ENCODE measurements at regions not wholly inside any gene's neighbourhood (a gene's known extent, or its start where the extent isn't known, plus 50 kb on each side); places are given as distances from the start of the nearest gene placed in this dataset.

GRCh38 chr14:98297567-98297966 is 974.4 kb downstream of the BCL11B start:
- Mint-ChIP-seq H3K27me3 (ENCODE audit: insufficient read depth) (no peaks in the 10 kb centered on the region), H3K27ac (no peak overlapping the region), H3K36me3 (ENCODE audit: low read depth) (peaks cover 1% of the 10 kb centered on the region), H3K4me1 (ENCODE audit: low read depth) (no peaks in the 10 kb centered on the region), H3K9me3 (peaks cover 3% of the 10 kb centered on the region), H3K4me3 (no peak overlapping the region)
- intact Hi-C loops (cut with micrococcal nuclease): no loop called here
- no peak for DNase-seq (ENCODE audit: low spot score)

- H3K36me3 Mint-ChIP-seq (ENCODE audit: low read depth): peaks cover 1% of the 10 kb centered on the region
- intact Hi-C loops (cut with micrococcal nuclease): no loop called here
- no peak for DNase-seq (ENCODE audit: low spot score)
- no peak overlapping the region for H3K27ac Mint-ChIP-seq
- no peaks in the 10 kb centered on the region for H3K4me1 Mint-ChIP-seq (ENCODE audit: low read depth)
- no peak overlapping the region for H3K4me3 Mint-ChIP-seq
- H3K9me3 Mint-ChIP-seq: peaks cover 3% of the 10 kb centered on the region
- H3K27me3 Mint-ChIP-seq (ENCODE audit: insufficient read depth): no peaks in the 10 kb centered on the region
Observed at GRCh38 chr14:98298481-98299244, 973.3 kb downstream of the BCL11B start.

DNA sequence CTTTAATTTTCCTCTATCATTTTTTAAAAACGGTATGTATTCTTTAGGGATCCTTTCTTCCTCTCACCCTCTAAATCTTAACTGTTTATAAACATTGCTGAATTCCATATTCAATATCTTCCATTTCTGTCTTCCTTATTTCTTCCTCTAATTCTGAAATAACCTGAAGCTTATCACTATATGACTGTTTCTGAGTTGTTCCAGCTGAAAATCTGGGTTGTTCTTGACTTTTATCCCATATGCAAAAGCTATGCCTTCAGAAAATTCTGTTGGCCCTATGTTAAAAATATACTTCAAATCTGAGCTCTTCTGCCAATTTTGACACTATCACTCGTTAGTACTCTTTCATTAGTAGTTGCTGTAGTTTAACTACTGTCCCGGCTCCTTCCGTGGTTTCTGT is 970.3 kb downstream of the BCL11B start:
- H3K9me3 Mint-ChIP-seq: peaks cover 3% of the 10 kb centered on the region
- H3K4me3 Mint-ChIP-seq: no peak overlapping the region
- H3K27ac Mint-ChIP-seq: no peak overlapping the region
- H3K27me3 Mint-ChIP-seq (ENCODE audit: insufficient read depth): no peaks in the 10 kb centered on the region
- DNase-seq (ENCODE audit: low spot score): no peak
- intact Hi-C loops (cut with micrococcal nuclease): no loop called here
- H3K4me1 Mint-ChIP-seq (ENCODE audit: low read depth): no peaks in the 10 kb centered on the region
- H3K36me3 Mint-ChIP-seq (ENCODE audit: low read depth): peaks cover 4% of the 10 kb centered on the region

DNA sequence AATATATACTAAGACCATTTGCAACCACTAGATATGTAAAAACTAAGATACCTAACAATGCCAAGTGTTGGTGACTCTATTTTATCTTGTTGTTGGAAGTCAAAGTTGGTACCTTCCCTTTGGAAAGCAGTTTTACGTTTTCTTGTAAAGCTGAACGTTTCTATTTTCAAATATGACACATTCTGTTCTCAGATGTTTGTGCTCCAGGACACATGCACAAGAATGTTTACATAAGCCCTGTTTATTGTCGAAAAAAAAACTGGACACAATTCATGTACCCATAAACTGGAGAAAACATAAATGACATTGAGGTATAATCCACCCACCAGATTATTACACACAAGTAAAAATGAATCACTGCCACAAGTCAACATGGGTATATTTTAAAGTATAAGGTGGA is 967.4 kb downstream of the BCL11B start:
- Mint-ChIP-seq H3K9me3 (peaks cover 3% of the 10 kb centered on the region), H3K27me3 (ENCODE audit: insufficient read depth) (no peaks in the 10 kb centered on the region), H3K4me1 (ENCODE audit: low read depth) (no peaks in the 10 kb centered on the region), H3K36me3 (ENCODE audit: low read depth) (peaks cover 4% of the 10 kb centered on the region), H3K27ac (no peak overlapping the region), H3K4me3 (no peak overlapping the region)
- intact Hi-C loops (cut with micrococcal nuclease): no loop called here
- no peak for DNase-seq (ENCODE audit: low spot score)

GRCh38 chr14:98309591-98309990 is 962.4 kb downstream of the BCL11B start:
- no peak for DNase-seq (ENCODE audit: low spot score)
- Mint-ChIP-seq H3K9me3 (peaks cover 4% of the 10 kb centered on the region), H3K36me3 (ENCODE audit: low read depth) (peaks cover 5% of the 10 kb centered on the region)

GRCh38 chr14:98312006-98312405 is 960.0 kb downstream of the BCL11B start:
- Mint-ChIP-seq H3K4me3 (no peak overlapping the region), H3K27me3 (ENCODE audit: insufficient read depth) (no peaks in the 10 kb centered on the region), H3K27ac (no peak overlapping the region), H3K9me3 (peaks cover 4% of the 10 kb centered on the region), H3K36me3 (ENCODE audit: low read depth) (peaks cover 2% of the 10 kb centered on the region), H3K4me1 (ENCODE audit: low read depth) (no peaks in the 10 kb centered on the region)
- intact Hi-C loops (cut with micrococcal nuclease): loop anchor here (5.0 kb wide), 1 partner anchor 175 kb away; no protein-coding TSS in a partner anchor
- DNase-seq (ENCODE audit: low spot score): no peak

More at GRCh38 chr14:98309591-98309990, 962.4 kb downstream of the BCL11B start:
- H3K27me3 Mint-ChIP-seq (ENCODE audit: insufficient read depth): no peaks in the 10 kb centered on the region
- no peaks in the 10 kb centered on the region for H3K4me1 Mint-ChIP-seq (ENCODE audit: low read depth)
- no peak overlapping the region for H3K4me3 Mint-ChIP-seq
- H3K27ac Mint-ChIP-seq: no peak overlapping the region
- intact Hi-C loops (cut with micrococcal nuclease): no loop called here

- intact Hi-C loops (cut with micrococcal nuclease): no loop called here
- peaks cover 4% of the 10 kb centered on the region for H3K4me1 Mint-ChIP-seq (ENCODE audit: low read depth)
- no peak overlapping the region for H3K4me3 Mint-ChIP-seq
- H3K27me3 Mint-ChIP-seq (ENCODE audit: insufficient read depth): no peaks in the 10 kb centered on the region
- peaks cover 2% of the 10 kb centered on the region for H3K36me3 Mint-ChIP-seq (ENCODE audit: low read depth)
- no peak for DNase-seq (ENCODE audit: low spot score)
- H3K9me3 Mint-ChIP-seq: peaks cover 29% of the 10 kb centered on the region
- H3K27ac Mint-ChIP-seq: no peak overlapping the region
Observed at GRCh38 chr14:98321841-98322240, 950.2 kb downstream of the BCL11B start.

DNA sequence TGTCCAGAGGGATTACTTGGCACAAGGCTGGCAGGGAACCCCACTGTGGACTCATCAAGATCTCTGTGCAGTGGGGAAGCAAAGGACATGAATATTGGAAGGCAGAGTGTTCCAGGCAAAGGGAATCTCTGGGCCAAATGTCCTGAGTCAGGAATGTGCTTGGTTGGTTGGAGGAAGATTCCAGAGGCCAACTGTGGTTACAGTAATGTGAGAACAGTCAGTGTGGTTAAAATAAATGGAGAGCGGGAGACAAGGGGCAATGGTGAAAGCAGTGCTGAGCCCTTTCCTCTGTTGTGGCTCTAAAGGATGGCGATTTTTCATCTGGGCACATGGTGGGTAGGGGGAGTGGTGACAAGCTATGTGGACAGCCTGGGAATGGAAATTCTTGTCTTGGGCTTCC is 948.2 kb downstream of the BCL11B start:
- intact Hi-C loops (cut with micrococcal nuclease): no loop called here
- DNase-seq (ENCODE audit: low spot score): no peak
- no peak overlapping the region for H3K27ac Mint-ChIP-seq

GRCh38 chr14:98325761-98326160 is 946.2 kb downstream of the BCL11B start:
- intact Hi-C loops (cut with micrococcal nuclease): no loop called here
- Mint-ChIP-seq H3K4me1 (ENCODE audit: low read depth) (peaks cover 4% of the 10 kb centered on the region), H3K27me3 (ENCODE audit: insufficient read depth) (no peaks in the 10 kb centered on the region), H3K4me3 (no peak overlapping the region), H3K9me3 (peaks cover 21% of the 10 kb centered on the region), H3K27ac (no peak overlapping the region), H3K36me3 (ENCODE audit: low read depth) (no peaks in the 10 kb centered on the region)
- DNase-seq (ENCODE audit: low spot score): no peak

More for the DNA sequence above, 948.2 kb downstream of the BCL11B start:
- peaks cover 2% of the 10 kb centered on the region for H3K36me3 Mint-ChIP-seq (ENCODE audit: low read depth)
- H3K27me3 Mint-ChIP-seq (ENCODE audit: insufficient read depth): no peaks in the 10 kb centered on the region
- H3K9me3 Mint-ChIP-seq: peaks cover 26% of the 10 kb centered on the region
- H3K4me3 Mint-ChIP-seq: no peak overlapping the region
- peaks cover 4% of the 10 kb centered on the region for H3K4me1 Mint-ChIP-seq (ENCODE audit: low read depth)

GRCh38 chr14:98328496-98328895 is 943.5 kb downstream of the BCL11B start:
- Mint-ChIP-seq H3K36me3 (ENCODE audit: low read depth) (no peaks in the 10 kb centered on the region), H3K9me3 (peaks cover 27% of the 10 kb centered on the region), H3K4me3 (no peak overlapping the region), H3K27me3 (ENCODE audit: insufficient read depth) (peaks cover 4% of the 10 kb centered on the region), H3K4me1 (ENCODE audit: low read depth) (peaks cover 4% of the 10 kb centered on the region), H3K27ac (no peak overlapping the region)
- intact Hi-C loops (cut with micrococcal nuclease): no loop called here
- DNase-seq (ENCODE audit: low spot score): no peak

- H3K36me3 Mint-ChIP-seq (ENCODE audit: low read depth): no peaks in the 10 kb centered on the region
- DNase-seq (ENCODE audit: low spot score): no peak
- H3K4me3 Mint-ChIP-seq: no peak overlapping the region
- no peak overlapping the region for H3K27ac Mint-ChIP-seq
- intact Hi-C loops (cut with micrococcal nuclease): no loop called here
- H3K4me1 Mint-ChIP-seq (ENCODE audit: low read depth): no peaks in the 10 kb centered on the region
- H3K9me3 Mint-ChIP-seq: peaks cover 18% of the 10 kb centered on the region
- peaks cover 4% of the 10 kb centered on the region for H3K27me3 Mint-ChIP-seq (ENCODE audit: insufficient read depth)
Observed at GRCh38 chr14:98334186-98334585, 937.8 kb downstream of the BCL11B start.

DNA sequence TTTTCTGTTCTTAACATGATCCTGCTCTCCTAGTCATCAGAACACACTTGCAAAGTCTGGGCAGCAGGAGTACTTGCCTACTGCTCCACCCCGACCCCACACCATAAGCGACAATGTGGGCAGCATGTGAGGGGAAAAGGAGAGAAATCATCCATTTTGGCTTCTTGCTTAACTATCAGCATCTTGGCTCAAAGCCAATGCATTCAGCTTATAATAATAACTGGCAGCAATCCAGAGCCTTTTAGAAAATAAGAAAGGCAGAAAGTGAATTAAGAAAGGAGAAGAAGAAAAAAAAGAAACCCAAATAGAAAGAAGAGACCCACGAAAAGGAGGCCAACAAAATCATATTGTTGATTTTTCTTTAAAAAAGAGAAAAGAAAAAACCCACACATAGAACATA is 930.8 kb downstream of the BCL11B start:
- peaks cover 8% of the 10 kb centered on the region for H3K9me3 Mint-ChIP-seq
- H3K27me3 Mint-ChIP-seq (ENCODE audit: insufficient read depth): no peaks in the 10 kb centered on the region
- H3K36me3 Mint-ChIP-seq (ENCODE audit: low read depth): no peaks in the 10 kb centered on the region
- no peak overlapping the region for H3K27ac Mint-ChIP-seq
- H3K4me3 Mint-ChIP-seq: no peak overlapping the region
- intact Hi-C loops (cut with micrococcal nuclease): no loop called here
- H3K4me1 Mint-ChIP-seq (ENCODE audit: low read depth): no peaks in the 10 kb centered on the region
- no peak for DNase-seq (ENCODE audit: low spot score)

GRCh38 chr14:98345161-98345560 is 926.8 kb downstream of the BCL11B start:
- H3K9me3 Mint-ChIP-seq: peaks cover 8% of the 10 kb centered on the region
- no peak overlapping the region for H3K4me3 Mint-ChIP-seq
- H3K36me3 Mint-ChIP-seq (ENCODE audit: low read depth): no peaks in the 10 kb centered on the region
- no peaks in the 10 kb centered on the region for H3K27me3 Mint-ChIP-seq (ENCODE audit: insufficient read depth)
- DNase-seq (ENCODE audit: low spot score): no peak
- intact Hi-C loops (cut with micrococcal nuclease): no loop called here
- no peak overlapping the region for H3K27ac Mint-ChIP-seq
- H3K4me1 Mint-ChIP-seq (ENCODE audit: low read depth): no peaks in the 10 kb centered on the region

DNA sequence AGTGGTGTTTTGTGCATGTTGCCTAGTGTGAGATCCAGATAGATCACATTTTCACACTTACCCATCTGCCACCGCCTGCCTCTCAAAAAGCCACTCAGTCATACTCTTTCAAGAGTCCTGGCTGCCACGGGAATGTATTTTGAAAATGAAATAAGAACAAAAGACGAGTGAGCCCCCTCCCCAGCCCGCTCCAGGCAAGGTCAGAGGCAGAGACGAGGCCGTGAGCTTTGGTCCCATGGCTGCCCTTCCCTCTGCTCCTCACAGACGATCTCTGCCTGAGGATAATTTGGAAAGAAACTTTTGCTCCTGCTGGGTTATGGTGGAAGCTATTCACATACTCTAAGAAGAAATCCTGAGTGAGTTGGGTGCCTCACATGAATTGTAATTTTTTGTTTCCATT is 924.3 kb downstream of the BCL11B start:
- H3K27ac Mint-ChIP-seq: no peak overlapping the region
- H3K27me3 Mint-ChIP-seq (ENCODE audit: insufficient read depth): no peaks in the 10 kb centered on the region
- no peaks in the 10 kb centered on the region for H3K36me3 Mint-ChIP-seq (ENCODE audit: low read depth)
- no peaks in the 10 kb centered on the region for H3K4me1 Mint-ChIP-seq (ENCODE audit: low read depth)
- H3K4me3 Mint-ChIP-seq: no peak overlapping the region
- peaks cover 3% of the 10 kb centered on the region for H3K9me3 Mint-ChIP-seq
- no peak for DNase-seq (ENCODE audit: low spot score)
- intact Hi-C loops (cut with micrococcal nuclease): no loop called here
